Left renal cortex interstitium (tissue), 4 donors: ENCODE measurements at regions not wholly inside any gene's neighbourhood (a gene's known extent, or its start where the extent isn't known, plus 50 kb on each side); places are given as distances from the start of the nearest gene placed in this dataset.
A peak's percentile ranks its signal among the peaks of the same experiment; 100 is the strongest.

Source experiments
- DNase-seq, 4 donors: peaks; one replicate each; pipeline ENCODE4 v3.0.0-alpha.2; 2013; ENCODE audit warnings: low read depth in 4 of 4, low spot score in 2 of 4, missing footprints in 1 of 4

DNA sequence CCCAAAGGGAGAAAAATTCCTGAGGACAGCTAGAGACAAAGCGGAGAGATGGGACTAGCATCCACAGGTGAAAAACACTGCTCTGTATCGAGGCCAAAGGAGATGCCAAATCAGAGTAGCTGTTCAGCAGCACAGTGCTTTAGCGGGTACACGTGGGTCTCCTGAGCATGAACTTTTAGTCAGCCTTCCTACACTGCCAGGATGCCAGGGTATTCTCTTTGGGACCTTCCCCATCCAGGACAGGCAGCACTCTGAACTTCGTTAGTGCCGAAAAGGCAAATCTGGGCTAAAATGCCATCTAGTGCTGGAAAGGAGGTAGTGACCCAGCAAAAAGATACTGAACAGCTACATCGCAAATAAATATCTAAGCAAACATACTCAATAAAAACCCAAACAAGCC lies 64.9 kb downstream of the C6orf58 start:
- DNase-seq, result peak in 1 of 4 donors; percentile 3
